Islet precursor cell (in vitro differentiated cells): ENCODE measurements at regions not wholly inside any gene's neighbourhood (a gene's known extent, or its start where the extent isn't known, plus 50 kb on each side); places are given as distances from the start of the nearest gene placed in this dataset.
A peak's percentile ranks its signal among the peaks of the same experiment; 100 is the strongest.

Source experiments
- DNase-seq: peaks from one replicate; pipeline ENCODE4 v3.0.0-alpha.2; 2018

- DNase-seq = no peak
Measured at GRCh38 chr1:60575326-60575977, 501.9 kb upstream of the C1orf87 start.

- DNase-seq = no peak
Measured at GRCh38 chr1:60573726-60574409, 500.3 kb upstream of the C1orf87 start.

DNA sequence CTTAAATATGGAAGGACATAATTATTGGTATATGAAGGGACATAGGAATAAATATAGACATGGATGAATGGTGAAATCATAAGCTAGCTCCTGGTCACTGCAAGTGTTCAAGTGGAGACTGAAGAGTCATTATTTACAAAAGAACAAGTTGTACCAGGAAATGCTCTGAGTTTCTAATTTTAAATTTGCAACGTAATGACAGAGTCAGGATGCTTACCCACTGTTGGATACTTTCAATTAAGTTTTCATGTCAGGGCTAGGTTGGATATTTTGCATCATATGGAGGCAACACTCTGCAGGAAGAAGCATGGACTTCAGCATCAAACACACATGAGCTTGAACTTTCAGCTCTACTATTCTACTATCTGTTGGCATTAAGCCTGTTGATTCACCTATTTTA, 499.6 kb upstream of the C1orf87 start:
- DNase-seq = no peak

- DNase-seq = no peak
Measured at GRCh38 chr1:60572378-60572777, 498.8 kb upstream of the C1orf87 start.

DNA sequence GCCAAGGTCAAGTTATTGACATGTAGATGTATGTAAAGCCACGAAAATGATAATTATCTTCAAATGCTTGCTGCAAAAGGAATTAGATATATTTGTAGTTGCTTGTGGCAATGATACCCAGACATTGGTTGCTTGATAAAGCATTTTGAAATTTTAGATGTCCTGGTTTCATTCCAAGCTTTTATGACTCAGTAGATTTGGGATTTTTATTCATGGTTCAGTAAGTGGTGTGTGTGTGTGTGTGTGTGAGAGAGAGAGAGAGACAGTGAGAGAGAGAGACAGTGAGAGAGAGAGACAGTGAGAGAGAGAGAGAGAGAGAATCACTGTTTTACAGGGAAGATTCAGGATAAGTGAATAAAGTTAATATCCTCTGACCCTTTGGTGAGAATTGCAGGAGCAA, 498.2 kb upstream of the C1orf87 start:
- DNase-seq = no peak

DNA sequence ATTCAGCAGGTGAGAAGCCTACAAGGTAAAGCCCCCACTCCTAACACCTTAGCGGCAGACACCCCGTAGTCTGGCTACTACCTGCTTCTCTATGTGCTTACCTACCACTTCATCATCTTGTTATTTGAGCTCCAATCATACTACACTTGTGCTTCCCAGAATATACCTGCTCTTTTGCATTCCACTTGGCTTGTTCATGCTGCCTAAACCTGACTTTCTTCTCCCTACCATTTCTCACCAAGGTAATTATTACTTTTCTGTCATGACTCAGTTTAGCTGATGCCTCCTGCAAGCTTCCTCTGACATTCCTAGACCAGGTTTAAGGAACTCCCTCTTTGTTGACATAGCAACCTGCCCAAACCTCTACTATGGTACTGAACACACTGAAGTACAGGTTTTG, 495.6 kb upstream of the C1orf87 start:
- peak; percentile 60 for DNase-seq

DNA sequence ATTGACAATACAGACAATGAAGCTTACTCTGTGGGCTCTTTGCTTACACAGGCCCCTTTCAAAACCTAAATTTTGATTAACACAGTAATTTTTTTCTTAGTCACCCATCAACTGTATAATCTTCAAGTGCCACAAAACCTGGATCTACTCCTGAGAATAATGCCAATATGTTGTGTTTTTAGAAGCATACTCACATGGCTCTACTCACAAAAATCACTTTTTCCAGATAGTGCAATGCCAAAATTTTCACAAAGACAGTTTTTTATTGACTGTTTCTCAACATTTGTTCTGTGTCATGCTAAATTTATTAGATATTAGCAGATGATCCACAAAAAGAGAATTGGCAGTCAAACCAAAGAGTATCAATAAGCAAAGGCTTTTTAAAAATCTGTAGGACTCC, 493.7 kb upstream of the C1orf87 start:
- DNase-seq = no peak

DNA sequence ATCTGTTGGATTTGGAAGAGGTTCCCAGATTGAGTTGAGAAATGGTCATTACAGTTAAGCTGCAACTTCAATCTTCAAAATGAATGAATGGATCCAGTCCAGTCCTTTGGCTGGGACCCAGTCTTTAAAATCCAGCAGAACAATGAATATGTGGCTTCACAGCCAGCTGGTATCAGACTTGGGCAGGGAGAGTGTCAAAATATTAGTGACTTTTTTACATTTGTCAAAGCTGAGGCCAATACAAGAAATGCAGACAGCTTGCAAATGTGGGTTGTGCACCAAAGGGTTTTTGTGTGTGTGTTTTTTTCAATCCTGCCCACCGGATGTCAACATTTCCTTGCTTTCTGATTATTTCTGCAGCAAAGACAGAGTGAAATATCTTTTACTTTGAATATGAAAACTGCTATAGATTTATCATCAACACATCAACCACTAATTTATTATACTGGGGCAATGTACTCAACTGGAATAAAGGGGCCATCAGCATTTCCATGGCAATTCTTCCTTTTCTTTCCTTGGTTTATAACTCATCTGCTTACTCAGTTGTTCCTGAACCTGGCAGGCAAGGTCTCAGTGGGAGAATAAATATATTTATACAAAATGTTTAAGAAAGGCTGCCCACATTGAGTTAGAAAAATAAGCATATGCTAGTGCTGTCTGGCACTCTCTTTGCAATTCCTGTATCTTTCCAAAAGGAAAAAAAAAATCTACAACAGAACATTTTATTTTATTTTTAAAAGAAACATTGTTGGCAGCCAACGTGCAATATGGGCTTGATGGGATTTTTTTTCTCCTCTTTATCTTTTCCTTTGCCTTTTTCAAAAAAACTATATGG, 491.6 kb upstream of the C1orf87 start:
- no peak for DNase-seq

DNA sequence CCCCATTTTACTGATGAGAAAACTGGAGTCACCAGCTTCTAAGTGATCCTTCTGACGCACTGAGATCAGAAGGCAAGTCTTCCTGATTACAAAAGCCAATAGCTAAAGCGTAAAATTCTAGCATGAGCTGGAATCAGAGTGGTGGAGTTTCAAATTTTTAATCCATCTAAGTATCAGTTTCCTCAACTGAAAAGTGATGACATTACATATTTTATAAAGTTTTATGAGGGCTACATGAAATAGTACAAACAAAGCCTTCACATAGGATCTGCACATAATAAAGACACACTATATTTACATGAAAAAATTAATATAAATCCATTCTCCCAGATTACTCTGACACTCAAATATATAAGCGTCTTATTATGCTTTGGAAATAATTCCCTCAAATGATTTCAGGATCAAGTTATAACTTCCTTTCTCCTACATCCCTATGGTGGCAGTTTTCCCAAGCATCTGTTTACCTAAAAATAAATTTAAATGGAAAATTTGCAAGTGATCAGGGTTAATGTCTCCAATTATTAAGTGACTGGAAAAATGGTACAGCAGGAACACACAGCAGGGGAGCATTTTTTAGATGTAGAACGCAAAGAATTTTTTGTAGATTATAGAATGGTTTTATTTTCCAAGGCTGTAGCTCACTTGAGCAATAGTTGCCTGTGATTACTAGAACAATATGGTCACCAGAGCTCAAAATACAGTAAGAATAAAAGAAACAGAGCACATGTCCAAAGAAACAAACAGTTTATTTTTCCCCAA, 490.4 kb upstream of the C1orf87 start:
- no peak for DNase-seq

GRCh38 chr1:60562740-60563139, 489.2 kb upstream of the C1orf87 start:
- DNase-seq = no peak

DNA sequence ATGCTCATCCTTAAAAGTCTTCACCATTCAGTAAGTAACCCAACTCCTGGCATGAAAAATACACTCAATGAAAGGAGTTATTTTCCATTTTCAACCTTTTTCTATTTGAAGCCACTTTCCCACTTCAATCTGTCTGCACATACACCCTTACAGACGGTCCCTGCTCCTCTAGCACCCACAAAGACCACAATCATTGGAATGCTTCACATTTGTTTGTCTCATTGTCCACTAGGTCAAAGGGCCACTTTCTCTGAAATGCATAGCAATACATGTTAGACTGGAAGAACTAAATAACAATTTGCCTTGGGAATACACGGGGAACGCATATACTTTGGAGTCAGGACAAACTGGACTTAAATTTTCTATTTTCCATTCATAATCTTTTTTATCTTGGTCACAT, 487.1 kb upstream of the C1orf87 start:
- no peak for DNase-seq

DNA sequence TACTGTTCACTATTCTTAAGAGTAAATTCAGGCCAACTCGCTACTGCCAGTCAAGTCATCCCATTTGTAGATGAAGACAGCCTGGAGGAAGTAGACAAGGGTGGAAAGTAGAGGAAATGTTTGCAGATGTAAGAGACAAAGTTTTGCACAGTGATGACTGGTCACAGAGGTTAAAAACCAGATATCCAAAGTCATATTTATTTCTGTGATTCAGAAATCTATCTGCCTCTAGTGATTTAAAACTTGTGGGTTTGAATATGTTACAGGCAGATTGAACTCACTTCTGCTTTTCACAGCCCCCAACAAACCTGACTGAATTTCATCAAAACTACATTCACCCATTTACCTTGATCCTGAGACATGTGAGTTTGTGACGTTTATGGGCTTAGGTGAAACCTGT, 484.7 kb upstream of the C1orf87 start:
- no peak for DNase-seq

DNA sequence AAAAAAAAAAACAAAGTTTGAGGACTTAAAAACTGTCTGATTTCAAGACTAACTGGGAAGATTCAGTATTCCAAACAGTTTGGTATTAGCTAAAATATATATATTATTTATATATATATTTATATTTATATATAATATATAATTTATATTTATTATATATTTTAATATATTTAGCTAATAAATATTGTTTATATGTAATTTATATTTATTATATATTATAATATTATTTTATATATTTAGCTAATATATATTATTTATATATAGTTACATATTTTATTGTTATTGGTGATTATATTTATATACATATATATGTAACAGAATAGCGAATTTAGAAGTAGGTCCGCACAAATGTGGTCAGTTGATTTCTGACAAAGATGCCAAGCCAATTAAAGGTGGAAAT, 480.2 kb upstream of the C1orf87 start:
- DNase-seq = no peak

DNA sequence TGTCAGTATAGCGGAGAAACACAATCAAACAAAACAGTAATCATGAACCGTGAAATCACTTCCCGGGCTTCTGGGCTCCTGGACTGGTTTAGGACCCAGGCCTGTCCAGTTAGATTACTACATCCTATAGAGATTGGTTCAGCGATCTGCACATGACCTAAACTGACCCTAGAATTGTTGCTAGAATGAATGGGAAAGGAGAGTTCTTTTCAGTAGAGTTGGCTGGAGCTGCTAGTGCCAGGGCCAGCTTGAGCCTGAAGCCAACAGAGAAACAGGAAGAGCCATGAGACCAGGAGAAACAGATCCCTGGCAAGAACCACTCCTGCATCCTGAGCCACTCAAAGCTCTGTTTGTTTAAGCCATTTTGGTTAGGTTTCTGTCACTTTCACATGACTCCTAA, 474.3 kb upstream of the C1orf87 start:
- DNase-seq = no peak

DNA sequence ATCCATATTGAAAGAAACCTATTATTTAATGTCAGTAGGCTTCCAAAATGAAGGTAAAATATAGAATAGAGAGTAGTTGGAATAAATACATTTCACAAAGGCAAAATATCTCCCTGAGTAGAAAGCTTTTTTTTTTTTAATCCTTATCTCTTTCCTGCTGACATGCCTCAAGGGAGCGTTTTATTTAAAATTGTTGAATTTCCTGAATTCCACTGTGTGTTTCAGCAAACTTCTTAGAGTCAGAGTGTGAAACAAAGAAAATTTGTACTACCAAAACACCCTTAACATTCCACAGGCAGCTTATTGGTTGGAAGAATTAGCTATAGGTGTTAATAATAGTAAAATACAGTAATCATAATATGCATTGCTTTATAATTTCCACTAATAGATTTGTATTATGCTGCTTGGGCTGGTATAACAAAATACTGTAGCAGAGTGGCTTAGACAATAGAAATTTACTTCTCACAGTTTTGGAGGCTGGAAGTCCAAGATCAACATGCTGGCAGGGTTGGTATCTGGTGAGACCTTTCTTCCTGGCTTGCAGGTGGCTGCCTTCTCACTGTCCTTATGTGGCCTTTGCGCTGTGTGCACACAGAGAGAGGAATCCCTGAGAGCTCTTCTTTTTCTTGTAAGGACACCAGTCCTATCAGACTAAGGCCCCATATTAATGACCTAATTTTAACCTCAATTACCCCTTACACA, 468.4 kb upstream of the C1orf87 start:
- no peak for DNase-seq

- no peak for DNase-seq
Measured at GRCh38 chr1:60540141-60540540, 466.6 kb upstream of the C1orf87 start.

DNA sequence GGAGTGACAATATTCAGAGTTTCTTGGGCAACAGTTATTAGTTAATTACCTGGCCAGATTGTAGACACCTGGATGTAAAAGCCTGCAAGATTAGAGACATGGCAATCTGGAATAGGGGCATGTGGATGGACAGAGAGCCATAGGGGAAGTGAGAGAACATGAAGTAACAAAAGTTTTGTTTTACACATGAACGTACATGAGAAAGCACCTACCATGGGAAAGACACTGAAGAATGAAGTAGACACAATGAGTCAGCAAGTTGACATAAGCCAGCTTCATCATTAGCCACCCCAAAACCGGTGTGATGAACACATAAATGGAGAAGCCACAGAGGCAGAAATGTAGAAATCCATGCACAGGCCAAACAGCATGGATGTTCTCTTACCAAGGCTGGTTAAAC, 462.1 kb upstream of the C1orf87 start:
- no peak for DNase-seq

GRCh38 chr1:60527567-60527966, 454.0 kb upstream of the C1orf87 start:
- DNase-seq = no peak

GRCh38 chr1:60516996-60517395, 443.4 kb upstream of the C1orf87 start:
- no peak for DNase-seq

DNA sequence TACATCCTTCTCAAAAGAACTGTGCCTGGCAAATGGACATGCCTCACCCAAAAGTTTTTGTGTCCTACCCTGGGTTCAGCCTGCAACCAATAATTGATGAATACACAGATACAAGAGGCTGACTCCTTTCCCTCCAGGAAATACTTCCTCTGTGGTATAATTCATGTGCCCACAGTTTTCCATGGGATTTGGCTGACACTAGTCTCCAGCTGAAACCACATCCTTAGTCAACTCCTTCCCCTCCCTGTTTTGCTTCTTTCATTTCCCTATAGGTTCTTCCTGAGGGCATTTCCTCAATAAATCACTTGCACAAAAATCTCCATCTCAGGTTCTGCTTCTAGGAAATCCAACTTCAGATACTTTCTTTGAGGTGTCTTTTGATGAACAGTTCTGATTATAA, 436.6 kb upstream of the C1orf87 start:
- no peak for DNase-seq

DNA sequence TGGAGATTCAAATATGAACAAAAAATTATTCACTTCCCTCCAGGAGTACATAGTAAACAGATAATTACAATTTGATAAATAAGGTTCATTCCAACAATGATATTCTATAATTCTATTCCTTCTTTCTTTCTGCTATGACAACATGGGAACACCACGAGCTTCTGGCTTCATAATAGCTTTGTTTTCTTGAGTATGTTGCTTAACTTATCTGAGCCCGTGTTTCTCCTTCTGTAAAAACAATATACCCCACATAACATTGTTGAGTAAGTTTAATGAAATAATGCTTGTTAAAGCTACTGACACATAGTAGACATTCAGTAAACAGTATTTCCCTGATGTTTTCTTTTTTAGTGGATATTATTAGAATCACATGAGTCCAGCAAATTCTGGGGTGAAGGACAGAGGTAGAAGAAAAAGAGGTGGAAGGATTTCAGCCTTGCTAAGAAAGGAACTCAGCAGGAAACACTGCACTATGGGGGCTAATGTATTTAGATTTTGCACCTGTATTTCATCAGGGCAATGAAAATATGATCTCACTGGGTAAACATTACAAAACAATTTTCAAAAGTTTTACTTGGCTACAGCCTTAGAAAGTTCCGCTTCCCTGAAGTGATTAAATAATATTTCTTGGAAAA, 430.8 kb upstream of the C1orf87 start:
- no peak for DNase-seq

DNA sequence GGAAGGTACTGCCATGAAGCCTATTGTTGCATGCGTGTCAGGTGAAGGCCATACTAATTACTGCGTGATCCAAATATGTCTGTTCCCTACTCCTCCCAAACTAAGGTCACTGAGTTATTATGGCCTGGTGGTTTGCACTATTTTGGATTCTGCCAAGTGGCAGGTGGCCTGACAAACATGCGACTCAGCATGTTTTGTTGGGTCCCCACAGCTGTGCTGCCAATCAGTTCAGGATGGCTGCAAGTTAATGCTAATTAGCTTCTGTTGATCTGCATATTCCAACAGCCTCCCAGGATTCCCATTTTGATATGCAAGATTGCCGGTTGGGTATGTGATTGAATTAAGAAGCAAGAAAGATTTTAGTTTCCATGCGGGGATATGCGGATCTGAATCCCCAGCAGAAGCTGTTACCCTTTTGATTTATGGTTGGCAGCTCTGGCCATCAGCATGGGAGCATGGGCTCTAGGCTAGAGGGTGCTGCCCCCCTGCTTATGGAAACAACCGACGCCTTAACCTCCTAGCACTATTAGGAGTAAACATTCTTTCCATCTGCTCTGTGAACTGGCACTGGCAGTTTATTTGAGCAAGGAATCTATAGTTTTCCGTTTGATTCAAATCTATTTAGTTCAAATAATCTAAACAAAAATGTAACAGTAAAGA, 429.8 kb upstream of the C1orf87 start:
- DNase-seq = no peak
